MM.1S (cell line): ENCODE measurements at regions not wholly inside any gene's neighbourhood (a gene's known extent, or its start where the extent isn't known, plus 50 kb on each side); places are given as distances from the start of the nearest gene placed in this dataset.

ENCODE experiments used
- CTCF ChIP-seq: fragments of 300-600 bp; sonication (generic); IDR thresholded peaks from 2 replicates; pipeline ENCODE4 v1.5.1; 2016; ENCODE audit warnings: antibody characterized with exemption, low read length, mixed read lengths
- EZH2 ChIP-seq: fragments of 300-600 bp; sonication (generic); optimal IDR thresholded peaks from 2 replicates; pipeline ENCODE3; 2017; ENCODE audit warnings: low read depth, mild to moderate bottlenecking, antibody characterized with exemption, low read length, mixed read lengths

- TF ChIP-seq CTCF (no peak), EZH2 (no peak)
These were observed 469.4 kb downstream of the FOXG1 start for GRCh38 chr14:29235991-29236390.
